ES-I3 (cell line): ENCODE measurements at regions not wholly inside any gene's neighbourhood (a gene's known extent, or its start where the extent isn't known, plus 50 kb on each side); places are given as distances from the start of the nearest gene placed in this dataset.

Experiments
- H3K36me3 ChIP-seq: 2 replicates; pipeline ENCODE4 v1.6.1; 2013; ENCODE audit warnings: mild to moderate bottlenecking, low read length, control low read depth, moderate library complexity; ENCODE audit not compliant: insufficient read depth
- H3K4me1 ChIP-seq: 2 replicates; pipeline ENCODE4 v1.6.1; 2013; ENCODE audit warnings: mild to moderate bottlenecking, control low read depth, low read length; ENCODE audit not compliant: insufficient read depth
- H3K9ac ChIP-seq: 2 replicates; pipeline ENCODE4 v1.6.1; 2013; ENCODE audit warnings: low read depth, mild to moderate bottlenecking, low read length, moderate library complexity
- H3K9me3 ChIP-seq: 2 replicates; pipeline ENCODE4 v1.6.1; 2013; ENCODE audit warnings: mild to moderate bottlenecking, low read length, moderate library complexity; ENCODE audit not compliant: control insufficient read depth, insufficient read depth

DNA sequence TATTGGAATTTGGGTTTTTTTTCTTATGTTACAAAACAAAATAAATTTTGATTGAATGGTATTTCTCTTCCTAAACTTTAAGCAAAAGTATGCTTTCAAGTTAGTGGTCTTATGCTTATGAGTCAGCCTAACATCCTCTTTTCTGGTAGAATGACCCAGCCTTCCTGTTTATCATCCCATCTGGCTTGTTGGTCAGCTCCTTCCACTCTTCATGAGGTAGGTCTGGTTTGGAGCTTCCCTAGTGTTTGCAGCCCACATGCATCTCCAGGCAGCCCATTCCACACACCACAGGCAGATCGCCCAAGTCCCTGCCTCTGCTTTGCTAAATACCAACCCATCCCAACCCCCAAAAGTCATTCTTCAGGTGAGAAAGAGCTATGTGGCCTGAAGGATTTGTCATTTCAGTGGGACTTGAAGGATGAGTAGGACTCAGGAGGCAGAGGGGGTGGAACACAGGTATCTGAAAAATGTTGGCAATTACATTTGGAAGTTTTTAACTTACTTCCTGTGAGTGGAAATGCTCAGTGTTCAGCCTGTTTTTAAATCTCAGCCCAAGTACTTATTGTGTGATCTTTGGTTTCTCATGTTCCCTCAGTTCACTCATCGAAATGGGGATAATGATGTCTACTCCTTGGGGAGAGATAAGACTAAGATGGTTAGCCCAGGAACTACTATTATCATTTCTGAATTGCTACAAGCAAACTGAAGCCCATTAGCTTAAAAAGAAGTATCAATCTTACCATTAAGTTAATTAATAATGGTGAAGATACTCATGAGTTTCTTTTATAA lies 294.0 kb downstream of the ADGB start:
- H3K4me1 ChIP-seq = no peaks in the 10 kb centered on the region
- H3K36me3 ChIP-seq = no peaks in the 10 kb centered on the region
- H3K9me3 ChIP-seq = no peaks in the 10 kb centered on the region
- H3K9ac ChIP-seq = no peak overlapping the region; the same call in 1 of the 2 replicates

DNA sequence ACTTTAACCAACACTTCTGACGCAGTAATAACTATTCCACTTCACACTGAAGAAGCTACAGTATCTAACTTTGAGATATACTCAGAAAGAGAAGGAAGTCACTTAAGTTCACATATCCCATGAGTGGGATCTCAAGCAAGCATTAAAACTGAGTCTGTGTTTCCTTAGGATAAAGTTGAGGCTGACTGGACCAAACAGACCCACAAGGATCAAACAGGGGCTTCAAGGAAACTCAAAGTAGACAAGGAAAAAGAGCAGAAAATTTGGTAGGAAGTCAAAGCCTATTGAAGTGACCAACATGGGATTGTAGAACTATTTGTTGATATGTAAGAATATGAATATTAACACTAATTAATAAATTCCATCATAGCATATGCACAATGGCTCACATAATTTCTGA lies 294.9 kb downstream of the ADGB start:
- Histone ChIP-seq H3K36me3 (no peaks in the 10 kb centered on the region), H3K4me1 (no peaks in the 10 kb centered on the region), H3K9ac (no peak overlapping the region), H3K9me3 (no peaks in the 10 kb centered on the region)

DNA sequence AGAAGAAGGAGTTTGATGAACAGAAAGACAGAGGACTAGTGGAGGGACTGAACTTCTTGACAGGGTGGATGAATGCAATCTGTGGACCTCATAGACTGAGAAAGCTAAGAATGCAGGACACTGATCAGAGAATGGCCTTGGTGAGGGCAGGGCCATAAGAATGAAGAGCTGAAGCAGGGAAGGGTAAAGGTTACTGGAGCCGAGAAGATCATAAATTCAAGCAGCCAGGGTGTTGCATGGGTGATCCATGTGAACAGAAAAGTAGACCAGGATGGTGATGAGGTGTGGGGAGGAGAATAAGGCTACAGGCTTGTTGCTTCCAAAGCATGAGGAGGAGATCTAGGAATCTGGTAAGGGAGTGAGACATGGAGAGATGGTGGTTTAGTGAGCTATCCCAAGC lies 295.9 kb downstream of the ADGB start:
- H3K36me3 ChIP-seq = no peaks in the 10 kb centered on the region
- no peaks in the 10 kb centered on the region for H3K9me3 ChIP-seq
- H3K9ac ChIP-seq = no peak overlapping the region
- no peaks in the 10 kb centered on the region for H3K4me1 ChIP-seq

DNA sequence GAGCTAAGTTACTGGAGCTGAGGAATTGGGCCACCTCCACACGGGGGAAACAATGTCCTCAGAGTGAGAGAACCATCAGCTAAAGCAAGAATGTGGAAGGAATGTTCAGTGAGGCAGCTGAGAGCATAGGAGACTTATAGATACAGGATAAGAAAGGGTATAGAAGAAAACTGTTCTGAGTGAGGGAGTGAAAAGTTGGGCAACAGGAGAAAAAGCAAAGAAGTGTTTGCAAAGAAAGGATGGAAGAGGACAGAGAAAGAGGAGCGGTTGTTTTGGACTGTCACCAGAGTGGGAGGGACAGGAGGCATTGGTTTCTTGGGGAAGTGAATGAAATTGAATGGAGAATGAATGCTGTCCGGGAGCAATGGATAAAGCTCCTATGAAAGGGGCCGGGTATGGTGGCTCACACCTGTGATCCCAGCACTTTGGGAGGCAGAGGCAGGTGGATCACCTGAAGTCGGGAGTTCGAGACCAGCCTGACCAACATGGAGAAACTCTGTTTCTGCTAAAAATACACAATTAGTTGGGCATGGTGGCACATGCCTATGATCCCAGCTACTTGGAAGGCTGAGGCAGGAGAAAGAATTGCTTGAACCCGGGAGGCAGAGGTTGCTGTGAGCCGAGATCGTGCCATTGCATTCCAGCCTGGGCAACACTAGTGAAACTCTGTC lies 296.5 kb downstream of the ADGB start:
- no peaks in the 10 kb centered on the region for H3K9me3 ChIP-seq
- no peak overlapping the region for H3K9ac ChIP-seq
- H3K4me1 ChIP-seq = no peaks in the 10 kb centered on the region
- H3K36me3 ChIP-seq = no peaks in the 10 kb centered on the region

DNA sequence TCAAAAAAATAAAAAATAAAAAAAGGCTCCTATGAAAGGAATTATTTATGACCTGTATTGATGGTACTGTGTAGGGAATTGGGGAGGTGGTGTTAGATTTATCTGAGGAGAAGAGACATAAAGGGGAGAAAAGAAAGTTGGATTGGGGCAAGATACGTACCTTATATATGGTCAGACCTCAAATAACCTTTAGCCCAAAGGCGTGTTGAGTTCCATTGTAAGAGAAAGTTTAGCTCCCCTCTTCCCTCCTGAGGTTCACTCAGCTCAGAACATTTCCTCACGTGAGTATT lies 296.9 kb downstream of the ADGB start:
- no peak overlapping the region for H3K9ac ChIP-seq
- H3K4me1 ChIP-seq = no peaks in the 10 kb centered on the region
- H3K9me3 ChIP-seq = no peaks in the 10 kb centered on the region
- H3K36me3 ChIP-seq = no peaks in the 10 kb centered on the region

DNA sequence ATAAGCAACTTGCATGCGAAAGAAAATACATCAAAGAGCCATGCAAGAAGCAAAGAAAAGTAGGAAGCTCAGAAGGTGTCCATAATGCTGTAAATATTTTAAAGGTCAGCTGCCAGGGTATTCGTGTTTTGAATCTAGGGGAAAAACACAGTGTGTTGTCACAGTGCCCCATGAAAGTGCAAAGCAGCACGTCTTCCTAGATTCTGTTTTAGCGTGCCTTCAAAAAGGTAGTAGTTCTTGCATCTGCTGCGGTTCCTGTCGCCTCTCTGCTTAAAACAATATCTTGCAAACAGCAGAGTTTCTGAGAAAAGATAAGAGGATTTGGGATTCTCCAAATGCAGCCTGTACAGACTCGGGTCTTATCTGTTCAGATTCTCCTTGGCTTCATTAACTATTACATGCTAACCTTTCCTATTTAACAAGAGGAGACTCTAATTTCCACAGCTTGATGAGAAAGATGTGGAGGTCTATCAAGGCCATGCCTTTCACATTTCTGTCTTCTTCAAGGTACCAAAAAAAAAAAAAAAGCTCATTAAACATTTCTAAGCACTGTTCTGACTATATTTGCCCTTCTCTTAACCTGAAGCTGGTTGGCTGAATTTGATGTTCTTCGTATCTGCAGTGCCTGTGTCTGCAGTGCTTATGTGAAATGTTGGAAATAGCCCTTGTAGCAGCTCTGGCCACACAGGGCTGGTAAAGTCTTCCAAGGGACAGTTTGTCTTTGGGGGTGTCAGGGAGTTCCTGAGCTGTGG lies 297.5 kb downstream of the ADGB start:
- H3K9ac ChIP-seq = no peak overlapping the region
- no peaks in the 10 kb centered on the region for H3K36me3 ChIP-seq
- H3K9me3 ChIP-seq = no peaks in the 10 kb centered on the region
- no peaks in the 10 kb centered on the region for H3K4me1 ChIP-seq

DNA sequence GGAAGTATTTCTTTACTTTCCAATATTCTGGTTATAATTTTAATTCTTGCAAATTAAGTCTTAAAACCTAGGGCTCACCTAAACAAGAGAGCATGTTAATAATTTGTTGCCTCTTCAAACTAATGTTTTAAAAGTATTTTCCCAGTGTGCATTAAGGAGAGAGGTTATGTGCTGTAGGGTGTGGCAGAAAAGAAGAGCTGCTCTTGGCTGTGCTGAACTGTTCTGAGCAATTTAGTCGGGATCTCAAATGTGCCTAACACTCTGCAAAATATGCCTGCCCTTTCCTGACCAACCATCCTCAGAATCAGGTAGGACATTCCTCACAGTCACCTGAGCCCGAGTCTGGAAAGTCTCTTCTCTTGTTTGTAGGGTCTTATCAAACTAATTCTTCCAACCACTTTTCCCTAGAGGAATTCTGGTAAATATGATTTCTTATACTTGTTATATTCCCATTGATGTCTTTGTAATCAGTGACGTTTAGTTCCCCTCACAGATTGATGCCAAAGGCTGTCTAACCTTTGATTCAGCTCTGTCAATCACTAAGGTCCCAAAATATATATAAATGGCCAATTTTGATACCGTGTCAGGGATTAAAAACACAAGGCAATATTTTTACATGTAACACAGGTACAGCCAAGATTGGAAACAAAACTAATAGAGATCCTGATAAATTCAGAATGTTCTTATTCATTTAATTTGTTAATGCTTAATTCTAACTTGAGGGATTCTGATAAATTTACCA lies 298.4 kb downstream of the ADGB start:
- Histone ChIP-seq H3K4me1 (no peaks in the 10 kb centered on the region), H3K36me3 (no peaks in the 10 kb centered on the region), H3K9ac (no peak overlapping the region), H3K9me3 (no peaks in the 10 kb centered on the region)

DNA sequence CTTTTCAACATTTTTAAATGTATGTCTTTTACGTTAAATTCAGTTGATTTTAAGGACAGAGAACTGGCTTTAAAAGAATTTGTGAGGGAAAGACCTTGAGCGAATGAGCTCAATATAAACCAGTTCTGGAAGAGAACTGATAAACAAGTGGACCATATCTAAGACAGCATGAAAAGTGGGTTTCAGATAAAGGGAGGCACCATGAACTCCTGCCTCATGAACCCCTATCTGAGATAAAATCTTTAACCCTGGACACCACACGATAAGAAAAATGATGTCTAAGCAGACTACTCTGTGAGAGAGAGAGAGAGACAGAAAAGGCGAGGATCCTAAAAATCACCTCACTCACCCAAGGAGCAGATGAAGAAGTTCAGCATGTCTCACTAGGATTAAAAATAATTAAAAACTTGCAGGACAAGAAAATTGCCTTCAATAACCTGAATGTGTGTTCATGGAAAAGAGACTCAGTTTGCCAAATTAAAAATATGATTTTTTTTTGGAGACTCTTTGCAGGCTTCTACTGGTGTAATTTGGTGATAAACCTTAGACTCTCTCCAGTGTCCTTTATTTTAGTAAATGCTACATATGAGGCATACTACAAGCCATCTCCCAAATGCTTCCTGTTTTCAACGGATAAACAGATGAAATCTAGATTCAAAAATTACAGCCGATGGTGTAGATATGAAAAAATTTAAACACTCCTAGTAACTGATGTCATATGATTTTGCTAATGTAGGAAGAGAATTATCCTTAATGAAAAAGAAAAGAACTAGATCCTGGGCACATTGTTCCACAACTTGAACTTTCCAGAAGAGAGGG lies 299.5 kb downstream of the ADGB start:
- no peaks in the 10 kb centered on the region for H3K4me1 ChIP-seq
- H3K9me3 ChIP-seq = no peaks in the 10 kb centered on the region
- no peaks in the 10 kb centered on the region for H3K36me3 ChIP-seq
- no peak overlapping the region for H3K9ac ChIP-seq

DNA sequence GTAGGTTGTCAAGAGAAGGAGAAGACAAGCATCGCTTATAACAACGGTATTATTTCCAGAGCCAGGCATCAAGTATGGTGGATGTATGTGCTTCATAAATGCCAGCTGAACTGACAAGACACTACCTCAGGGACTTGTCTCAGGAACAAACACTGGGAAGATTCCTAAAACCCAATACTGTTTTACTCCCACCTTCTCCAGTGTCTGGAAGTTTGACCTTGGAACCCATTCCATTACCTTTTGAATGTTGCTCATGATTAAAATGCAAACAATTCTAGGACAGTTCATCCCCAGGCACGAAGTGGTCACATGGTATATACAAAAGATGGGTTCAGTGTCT lies 300.1 kb downstream of the ADGB start:
- Histone ChIP-seq H3K4me1 (no peaks in the 10 kb centered on the region), H3K36me3 (no peaks in the 10 kb centered on the region), H3K9me3 (no peaks in the 10 kb centered on the region), H3K9ac (no peak overlapping the region)

DNA sequence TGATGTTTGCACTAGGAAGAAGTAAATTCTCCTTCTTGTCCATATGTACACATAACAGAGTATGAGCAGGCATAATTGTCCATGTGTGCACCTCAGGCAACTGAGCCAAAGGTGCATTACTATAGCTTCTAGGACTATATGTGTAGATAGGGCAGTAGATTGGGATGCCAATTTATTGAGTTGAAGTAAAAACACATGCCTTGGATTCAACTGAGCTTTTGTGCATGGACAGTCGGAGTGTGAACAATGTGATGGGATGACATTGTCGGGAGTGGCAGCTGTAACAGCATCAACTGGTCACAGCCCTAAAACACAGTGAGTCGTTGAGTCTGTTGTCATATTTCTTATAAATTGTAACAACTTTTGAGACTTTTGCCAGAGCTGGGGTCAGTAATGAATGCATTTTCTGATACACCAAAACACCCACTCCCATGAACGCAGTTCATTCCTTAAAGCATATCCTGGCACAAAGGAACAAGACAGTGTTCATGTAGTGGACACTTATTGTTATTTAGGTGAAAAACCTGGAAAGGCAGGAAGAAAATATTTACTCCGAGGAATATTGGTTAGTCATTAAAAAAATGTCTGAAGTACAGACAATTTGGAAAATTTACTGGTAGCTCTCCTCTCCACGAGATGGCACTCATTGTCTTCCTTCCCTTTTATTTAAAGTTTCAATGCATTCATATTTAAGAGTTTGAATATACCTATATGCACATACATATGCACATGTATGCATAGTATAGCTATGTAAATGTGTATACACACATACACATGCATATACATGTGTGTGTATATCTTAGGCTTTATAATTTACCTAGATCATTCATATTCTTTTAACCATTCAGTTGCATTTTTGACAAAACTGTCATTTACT lies 302.0 kb upstream of the STXBP5 start:
- Histone ChIP-seq H3K9me3 (no peaks in the 10 kb centered on the region), H3K9ac (no peak overlapping the region), H3K36me3 (no peaks in the 10 kb centered on the region), H3K4me1 (no peaks in the 10 kb centered on the region)

DNA sequence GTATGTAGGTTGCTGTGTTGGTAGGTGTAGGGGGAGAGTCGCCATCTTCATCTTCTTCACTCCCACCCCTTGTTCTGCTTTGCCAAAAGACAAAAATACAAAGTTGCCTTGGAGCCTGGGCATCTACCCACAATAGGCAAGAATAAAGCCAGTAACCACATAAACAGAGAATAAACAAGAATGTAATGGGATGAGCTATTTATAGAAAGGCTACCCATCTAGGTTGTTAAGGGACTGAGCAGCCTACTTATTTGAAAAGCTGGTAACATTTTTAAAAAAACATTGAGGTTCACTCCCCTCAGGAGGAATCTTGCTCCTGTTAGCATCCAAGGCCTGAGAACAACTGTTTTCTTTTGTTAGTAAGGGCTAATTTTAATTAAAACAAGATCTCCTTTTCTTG lies 301.4 kb upstream of the STXBP5 start:
- Histone ChIP-seq H3K36me3 (no peaks in the 10 kb centered on the region), H3K9ac (no peak overlapping the region), H3K4me1 (no peaks in the 10 kb centered on the region), H3K9me3 (no peaks in the 10 kb centered on the region)

DNA sequence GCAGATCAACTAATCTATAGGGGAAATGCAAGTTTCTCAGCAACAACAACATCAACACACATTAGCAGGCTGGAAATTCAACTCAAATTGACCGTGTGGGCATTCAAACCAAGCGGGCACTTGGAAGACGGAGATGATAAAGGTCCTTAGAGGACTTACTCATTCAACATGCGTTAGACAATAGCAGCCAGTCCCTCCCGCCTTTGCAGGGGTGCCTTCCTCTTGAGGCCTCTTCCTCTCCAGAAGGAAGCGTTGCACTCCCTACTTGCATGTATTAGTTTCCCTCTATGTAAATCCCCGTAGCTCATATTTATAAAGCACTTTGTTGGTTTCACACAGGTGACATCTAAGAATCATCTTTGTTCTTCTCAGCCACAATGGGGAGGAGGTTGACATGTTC lies 300.8 kb upstream of the STXBP5 start:
- Histone ChIP-seq H3K9me3 (no peaks in the 10 kb centered on the region), H3K9ac (no peak overlapping the region), H3K36me3 (no peaks in the 10 kb centered on the region), H3K4me1 (no peaks in the 10 kb centered on the region)

DNA sequence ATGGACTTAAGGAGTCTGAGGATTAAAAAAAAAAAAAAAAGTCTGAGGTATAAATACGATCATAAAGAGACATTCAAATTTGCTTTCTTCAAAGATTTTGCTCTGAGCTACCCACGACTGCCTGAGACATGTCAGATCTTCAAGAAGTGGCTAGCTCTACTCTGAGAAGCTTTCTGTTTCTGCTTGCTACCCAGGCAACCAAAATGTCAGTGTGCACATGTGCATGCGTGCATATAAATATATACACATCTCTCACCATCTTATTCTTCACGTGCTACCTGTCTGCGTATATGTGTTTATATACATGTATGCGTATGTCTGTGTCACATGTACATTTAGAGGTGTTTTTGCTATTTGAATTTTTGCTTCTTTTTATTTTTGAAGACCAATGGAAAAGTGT lies 299.6 kb upstream of the STXBP5 start:
- Histone ChIP-seq H3K4me1 (no peaks in the 10 kb centered on the region), H3K36me3 (no peaks in the 10 kb centered on the region), H3K9me3 (no peaks in the 10 kb centered on the region), H3K9ac (no peak overlapping the region)
